Mesendoderm (in vitro differentiated cells): ENCODE measurements at regions not wholly inside any gene's neighbourhood (a gene's known extent, or its start where the extent isn't known, plus 50 kb on each side); places are given as distances from the start of the nearest gene placed in this dataset.

Experiments
- DNase-seq: peaks from one replicate; pipeline ENCODE4 v3.0.0; 2013
- H2AK5ac ChIP-seq: 2 replicates; pipeline ENCODE4 v1.6.1; 2013; ENCODE audit warnings: low read length, inconsistent platforms
- H2BK120ac ChIP-seq: 2 replicates; pipeline ENCODE4 v1.6.1; 2013; ENCODE audit warnings: low read depth, mild to moderate bottlenecking, low read length, moderate library complexity, mixed read lengths
- H2BK15ac ChIP-seq: replicated peaks from 2 replicates; pipeline ENCODE4 v1.6.1; 2013; ENCODE audit warnings: low read depth, mild to moderate bottlenecking, moderate library complexity
- H2BK5ac ChIP-seq: 2 replicates; pipeline ENCODE4 v1.6.1; 2013; ENCODE audit warnings: low read length, inconsistent platforms
- H3K18ac ChIP-seq: 2 replicates; pipeline ENCODE4 v1.6.1; 2013; ENCODE audit warnings: mild to moderate bottlenecking, low read length, mixed read lengths
- H3K23ac ChIP-seq: one replicate; pipeline ENCODE4 v1.6.1; 2013; ENCODE audit warnings: low read length
- H3K27ac ChIP-seq: 2 replicates; pipeline ENCODE4 v1.5.1; 2013; ENCODE audit warnings: low read depth, mild to moderate bottlenecking, inconsistent platforms, low read length, moderate library complexity
- H3K27me3 ChIP-seq: 2 replicates; pipeline ENCODE4 v1.6.1; 2013; ENCODE audit warnings: low read length, control low read depth, mild to moderate bottlenecking, inconsistent platforms; ENCODE audit not compliant: insufficient read depth, poor library complexity
- H3K36me3 ChIP-seq: 2 replicates; pipeline ENCODE4 v1.6.1; 2013; ENCODE audit warnings: low read length, inconsistent platforms; ENCODE audit not compliant: control insufficient read depth, insufficient read depth
- H3K4ac ChIP-seq: one replicate; pipeline ENCODE4 v1.6.1; 2013; ENCODE audit warnings: low read depth, mild to moderate bottlenecking, low read length, moderate library complexity
- H3K4me1 ChIP-seq: 2 replicates; pipeline ENCODE4 v1.6.1; 2013; ENCODE audit warnings: low read depth, low read length, inconsistent platforms; ENCODE audit not compliant: control insufficient read depth
- H3K4me2 ChIP-seq: 2 replicates; pipeline ENCODE4 v1.6.1; 2013; ENCODE audit warnings: low read length
- H3K4me3 ChIP-seq: 2 replicates; pipeline ENCODE4 v1.5.1; 2013; ENCODE audit warnings: mild to moderate bottlenecking, low read length
- H3K56ac ChIP-seq: one replicate; pipeline ENCODE4 v1.6.1; 2013; ENCODE audit warnings: low read length
- H3K79me1 ChIP-seq: 2 replicates; pipeline ENCODE4 v1.6.1; 2013; ENCODE audit warnings: low read length, inconsistent platforms
- H3K79me2 ChIP-seq: 2 replicates; pipeline ENCODE4 v1.6.1; 2013; ENCODE audit warnings: mild to moderate bottlenecking, low read length; ENCODE audit not compliant: control insufficient read depth, insufficient read depth
- H3K9ac ChIP-seq: 2 replicates; pipeline ENCODE4 v1.6.1; 2013; ENCODE audit warnings: low read length, inconsistent platforms
- H4K5ac ChIP-seq: one replicate; pipeline ENCODE4 v1.6.1; 2013; ENCODE audit warnings: low read length
- H4K8ac ChIP-seq: one replicate; pipeline ENCODE4 v1.6.1; 2013; ENCODE audit warnings: low read depth, mild to moderate bottlenecking, control low read depth, low read length, moderate library complexity
- WGBS: extraction: QIAGEN DNeasy Blood & Tissue Kit; methylation state at CpG from one replicate; pipeline ENCODE4 v1.1.7; 2013; ENCODE audit warnings: low lambda C conversion rate, missing lambda C conversion rate; ENCODE audit not compliant: insufficient coverage; ENCODE audit errors: extremely low coverage; 5-methylcytosine and 5-hydroxymethylcytosine counted together

DNA sequence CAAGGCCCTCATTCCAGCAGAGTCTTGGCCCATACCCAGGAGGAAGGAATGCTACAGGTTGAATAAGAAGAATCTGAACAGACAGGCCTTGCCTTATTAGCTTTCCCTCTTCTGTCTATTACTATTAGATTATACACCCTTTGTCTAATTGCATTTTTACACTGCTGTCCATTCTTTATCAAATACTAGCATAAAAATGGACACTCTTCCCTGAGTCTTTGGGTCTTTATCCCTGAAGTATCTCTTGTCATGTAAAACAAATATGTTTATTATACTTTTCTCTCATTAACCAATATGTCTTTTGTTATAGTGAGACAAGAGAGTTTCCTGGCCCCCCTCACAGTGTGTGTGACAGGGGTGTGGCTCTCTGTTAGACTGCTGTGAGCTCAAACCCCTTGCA lies 897.4 kb upstream of the SEL1L start:
- Histone ChIP-seq H3K4me2 (no peak overlapping the region), H3K27me3 (no peaks in the 10 kb centered on the region), H4K5ac (no peak overlapping the region), H3K36me3 (no peaks in the 10 kb centered on the region), H3K27ac (no peak overlapping the region), H3K18ac (no peak overlapping the region), H2BK5ac (no peak overlapping the region), H3K56ac (no peak overlapping the region), H3K79me1 (no peaks in the 10 kb centered on the region), H3K4ac (no peak overlapping the region), H3K4me1 (no peaks in the 10 kb centered on the region), H2AK5ac (no peak overlapping the region), H2BK120ac (no peak overlapping the region), H3K4me3 (no peak overlapping the region), H3K79me2 (no peaks in the 10 kb centered on the region), H2BK15ac (no peak overlapping the region), H4K8ac (no peak overlapping the region), H3K9ac (no peak overlapping the region), H3K23ac (no peak overlapping the region)
- no peak for DNase-seq

GRCh38 chr14:82432301-82433105 lies 898.9 kb upstream of the SEL1L start:
- Histone ChIP-seq H3K27ac (no peak overlapping the region), H3K4me2 (no peak overlapping the region), H3K79me2 (no peaks in the 10 kb centered on the region), H3K18ac (no peak overlapping the region), H2BK15ac (no peak overlapping the region), H2BK120ac (no peak overlapping the region), H3K36me3 (no peaks in the 10 kb centered on the region), H2AK5ac (no peak overlapping the region), H4K8ac (no peak overlapping the region), H3K56ac (no peak overlapping the region), H3K4me3 (no peak overlapping the region), H3K27me3 (no peaks in the 10 kb centered on the region), H2BK5ac (no peak overlapping the region), H3K4ac (no peak overlapping the region), H3K9ac (no peak overlapping the region), H3K23ac (no peak overlapping the region), H4K5ac (no peak overlapping the region), H3K79me1 (no peaks in the 10 kb centered on the region), H3K4me1 (no peaks in the 10 kb centered on the region)
- no peak for DNase-seq
- no CpG with 5 or more reads among the region's 3 CpGs for WGBS

DNA sequence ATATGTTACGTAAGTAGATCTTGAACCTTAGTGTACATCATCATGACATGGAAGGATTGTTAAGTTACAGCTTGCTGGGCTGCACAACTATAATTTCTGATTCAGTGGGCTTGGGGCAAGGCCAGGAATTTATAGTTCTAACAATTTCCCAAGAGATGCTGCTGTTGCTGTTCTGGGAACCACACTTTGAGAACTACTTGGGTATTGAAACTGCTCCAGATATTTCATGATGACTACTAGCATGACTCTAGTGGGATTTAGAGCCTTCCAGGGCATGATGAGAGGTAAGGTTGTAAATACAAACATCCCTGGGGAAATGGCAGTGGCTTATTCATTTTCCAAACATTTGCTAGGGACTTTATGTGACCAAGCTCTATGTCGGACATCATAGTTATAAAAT lies 904.8 kb upstream of the SEL1L start:
- Histone ChIP-seq H3K4me2 (no peak overlapping the region), H4K5ac (no peak overlapping the region), H2BK120ac (no peak overlapping the region), H3K4me1 (no peaks in the 10 kb centered on the region), H2BK15ac (no peak overlapping the region), H3K4me3 (no peak overlapping the region), H3K27me3 (no peaks in the 10 kb centered on the region), H3K79me1 (no peaks in the 10 kb centered on the region), H2BK5ac (no peak overlapping the region), H3K9ac (no peak overlapping the region), H3K18ac (no peak overlapping the region), H3K36me3 (no peaks in the 10 kb centered on the region), H4K8ac (no peak overlapping the region), H3K79me2 (no peaks in the 10 kb centered on the region), H3K23ac (no peak overlapping the region), H3K27ac (no peak overlapping the region), H3K56ac (no peak overlapping the region), H2AK5ac (no peak overlapping the region), H3K4ac (no peak overlapping the region)
- WGBS, result no CpG with 5 or more reads among the region's 2 CpGs
- no peak for DNase-seq

DNA sequence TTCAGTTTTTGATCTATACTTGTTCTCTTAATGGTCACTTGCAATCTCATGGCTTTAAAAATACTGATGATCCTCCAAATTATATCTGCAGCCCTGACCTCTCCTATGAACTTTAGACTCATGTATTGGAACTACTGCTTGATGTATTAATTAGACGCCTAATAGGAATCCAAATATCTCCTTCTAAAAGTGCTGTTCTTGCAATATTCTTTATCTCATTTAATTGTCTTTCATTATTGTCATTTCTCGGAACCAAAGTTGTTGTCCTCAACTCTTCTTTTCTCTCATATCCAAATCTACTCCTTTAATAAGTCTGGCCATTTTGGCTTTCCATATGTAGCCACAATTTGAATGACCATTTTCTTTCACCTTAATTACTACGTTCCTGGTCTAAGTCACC lies 907.6 kb upstream of the SEL1L start:
- Histone ChIP-seq H3K56ac (no peak overlapping the region), H3K36me3 (no peaks in the 10 kb centered on the region), H3K79me1 (no peaks in the 10 kb centered on the region), H3K4me2 (no peak overlapping the region), H3K27me3 (no peaks in the 10 kb centered on the region), H3K18ac (no peak overlapping the region), H3K23ac (no peak overlapping the region), H3K4ac (no peak overlapping the region), H3K79me2 (no peaks in the 10 kb centered on the region), H2BK120ac (no peak overlapping the region), H2BK15ac (no peak overlapping the region), H4K8ac (no peak overlapping the region), H2AK5ac (no peak overlapping the region), H3K9ac (no peak overlapping the region), H3K4me3 (no peak overlapping the region), H2BK5ac (no peak overlapping the region), H4K5ac (no peak overlapping the region), H3K4me1 (no peaks in the 10 kb centered on the region), H3K27ac (no peak overlapping the region)
- no CpG with 5 or more reads among the region's 3 CpGs for WGBS
- no peak for DNase-seq

DNA sequence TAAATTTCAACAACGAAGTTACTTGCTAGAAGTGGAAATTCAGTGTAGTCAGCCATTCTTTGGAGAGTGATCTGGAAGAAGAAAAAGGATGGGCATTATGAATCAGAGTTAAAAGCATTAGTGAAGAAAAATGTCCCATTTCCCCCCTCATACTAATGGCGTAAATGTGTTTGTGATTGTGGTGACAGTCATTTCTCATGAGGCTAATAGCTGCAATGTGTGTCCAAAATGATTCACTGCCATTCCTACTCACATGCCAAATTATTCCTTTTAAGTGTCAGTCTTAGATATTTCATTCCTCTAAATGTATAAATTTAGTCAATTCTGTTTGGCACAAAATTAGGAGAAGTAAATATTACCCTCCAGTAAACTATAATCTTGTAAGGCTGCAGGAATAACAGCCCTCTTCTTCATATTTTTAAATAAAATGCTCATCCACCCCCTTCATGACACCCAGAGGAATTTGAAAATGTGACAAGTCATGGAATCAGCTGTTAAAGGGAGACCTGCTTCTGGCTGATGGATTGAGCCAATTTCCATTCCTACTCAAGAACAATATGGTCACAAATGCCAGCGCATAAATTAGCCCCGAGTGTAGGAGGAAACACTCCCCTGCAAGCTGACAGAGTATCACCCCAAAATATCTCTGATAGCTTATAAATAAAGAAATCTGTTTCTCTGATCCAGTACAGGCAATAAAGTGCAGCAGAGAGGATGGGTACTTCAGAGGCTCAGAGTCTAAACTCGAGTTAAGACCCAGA lies 912.3 kb upstream of the SEL1L start:
- H2BK15ac ChIP-seq, result no peak overlapping the region
- no peaks in the 10 kb centered on the region for H3K27me3 ChIP-seq
- WGBS, result no CpG with 5 or more reads among the region's 5 CpGs
- no peaks in the 10 kb centered on the region for H3K79me1 ChIP-seq
- H2BK5ac ChIP-seq, result no peak overlapping the region
- no peak overlapping the region for H3K23ac ChIP-seq
- no peak overlapping the region for H4K5ac ChIP-seq
- no peak overlapping the region for H3K18ac ChIP-seq
- H3K79me2 ChIP-seq, result no peaks in the 10 kb centered on the region
- no peak overlapping the region for H2AK5ac ChIP-seq
- no peak overlapping the region for H3K27ac ChIP-seq
- H2BK120ac ChIP-seq, result no peak overlapping the region
- no peak overlapping the region for H3K4me3 ChIP-seq
- H3K4me1 ChIP-seq, result no peaks in the 10 kb centered on the region
- no peak overlapping the region for H3K9ac ChIP-seq
- H3K56ac ChIP-seq, result no peak overlapping the region
- no peak for DNase-seq
- H3K4ac ChIP-seq, result no peak overlapping the region
- no peak overlapping the region for H4K8ac ChIP-seq
- no peaks in the 10 kb centered on the region for H3K36me3 ChIP-seq
- H3K4me2 ChIP-seq, result no peak overlapping the region
